HUES48 (cell line): ENCODE measurements at regions not wholly inside any gene's neighbourhood (a gene's known extent, or its start where the extent isn't known, plus 50 kb on each side); places are given as distances from the start of the nearest gene placed in this dataset.

Experiments
- H3K27ac ChIP-seq: one replicate; pipeline ENCODE4 v1.7.0; 2013; ENCODE audit warnings: low read depth, low read length, inconsistent platforms
- H3K27me3 ChIP-seq: 2 replicates; pipeline ENCODE4 v1.6.1; 2013; ENCODE audit warnings: mild to moderate bottlenecking, low read length; ENCODE audit not compliant: control insufficient read depth, insufficient read depth
- H3K36me3 ChIP-seq: 2 replicates; pipeline ENCODE4 v1.6.1; 2013; ENCODE audit warnings: low read length; ENCODE audit not compliant: control insufficient read depth, insufficient read depth
- H3K4me1 ChIP-seq: 2 replicates; pipeline ENCODE4 v1.6.1; 2013; ENCODE audit warnings: mild to moderate bottlenecking, low read length; ENCODE audit not compliant: control insufficient read depth, insufficient read depth
- H3K4me3 ChIP-seq: 2 replicates; pipeline ENCODE4 v1.5.1; 2013; ENCODE audit warnings: mild to moderate bottlenecking, low read depth, low read length
- H3K9ac ChIP-seq: 2 replicates; pipeline ENCODE4 v1.6.1; 2013; ENCODE audit warnings: mild to moderate bottlenecking, low read depth, low read length, moderate library complexity
- H3K9me3 ChIP-seq: 2 replicates; pipeline ENCODE4 v1.6.1; 2013; ENCODE audit warnings: low read length; ENCODE audit not compliant: control insufficient read depth, insufficient read depth

DNA sequence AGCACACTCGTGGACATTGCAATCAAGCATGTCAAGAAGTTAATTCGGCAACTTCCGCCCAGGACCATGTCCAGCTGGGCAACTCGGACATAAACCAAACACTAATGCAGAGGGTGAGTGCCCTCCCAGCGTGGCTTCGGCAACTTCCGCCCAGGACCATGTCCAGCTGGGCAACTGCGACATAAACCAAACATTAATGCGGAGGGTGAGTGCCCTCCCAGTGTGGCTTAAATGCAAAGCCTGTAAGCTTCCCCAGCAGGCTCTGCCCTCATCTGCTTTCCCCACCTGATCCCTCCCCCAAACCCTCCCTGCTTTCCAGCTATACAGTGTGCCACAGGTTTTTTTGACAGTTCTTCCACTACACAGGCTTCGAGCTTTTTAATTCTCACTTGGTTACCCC, 143.4 kb downstream of the PXDC1 start:
- H3K36me3 ChIP-seq, result no peaks in the 10 kb centered on the region
- H3K9ac ChIP-seq, result no peak overlapping the region
- H3K27ac ChIP-seq, result no peak overlapping the region
- no peaks in the 10 kb centered on the region for H3K4me1 ChIP-seq
- H3K9me3 ChIP-seq, result no peaks in the 10 kb centered on the region
- H3K4me3 ChIP-seq, result no peak overlapping the region
- no peaks in the 10 kb centered on the region for H3K27me3 ChIP-seq

DNA sequence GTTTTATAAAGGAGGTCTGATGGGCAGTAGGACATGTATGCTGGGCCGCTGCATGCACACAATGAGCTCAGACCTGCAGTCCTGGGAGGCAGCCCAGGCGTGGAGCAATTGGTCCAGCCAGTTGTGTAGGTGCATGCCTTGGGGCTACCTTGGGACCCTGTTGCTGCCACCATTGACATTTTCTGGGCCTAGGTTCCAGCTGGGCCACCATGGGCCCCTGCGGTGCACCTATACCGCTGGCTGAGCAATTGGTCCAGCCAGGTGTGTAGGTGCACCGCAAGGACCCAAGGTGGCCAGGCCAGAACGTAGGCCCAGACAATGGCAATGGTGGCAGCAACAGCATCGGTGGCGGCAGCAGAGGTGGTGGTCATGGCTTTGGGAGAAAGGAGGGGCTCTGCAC, 143.9 kb downstream of the PXDC1 start:
- no peaks in the 10 kb centered on the region for H3K4me1 ChIP-seq
- no peak overlapping the region for H3K9ac ChIP-seq
- no peak overlapping the region for H3K27ac ChIP-seq
- no peaks in the 10 kb centered on the region for H3K27me3 ChIP-seq
- no peaks in the 10 kb centered on the region for H3K36me3 ChIP-seq
- H3K4me3 ChIP-seq, result no peak overlapping the region
- H3K9me3 ChIP-seq, result no peaks in the 10 kb centered on the region

DNA sequence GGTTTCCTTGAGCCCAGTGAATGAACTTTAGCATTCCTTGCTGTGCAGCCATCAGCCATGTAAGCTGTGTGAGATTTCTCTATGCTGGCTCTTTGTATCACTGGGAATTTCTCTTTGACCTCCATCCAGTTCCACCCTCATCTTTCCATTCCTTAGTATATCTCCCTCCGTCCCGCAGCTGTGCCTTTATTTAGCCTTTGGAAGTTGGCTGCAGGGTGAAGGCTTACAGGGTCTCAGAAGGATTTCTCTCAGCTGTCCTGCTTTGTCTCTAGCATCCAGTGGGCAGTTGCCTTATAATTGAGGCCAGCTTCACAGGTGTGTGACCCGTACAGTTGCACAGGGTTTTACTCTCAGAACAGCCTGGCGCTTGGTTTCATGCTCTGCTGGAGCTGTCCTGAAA, 144.3 kb downstream of the PXDC1 start:
- Histone ChIP-seq H3K4me3 (no peak overlapping the region), H3K27me3 (no peaks in the 10 kb centered on the region), H3K9me3 (no peaks in the 10 kb centered on the region), H3K27ac (no peak overlapping the region), H3K9ac (no peak overlapping the region), H3K4me1 (no peaks in the 10 kb centered on the region), H3K36me3 (no peaks in the 10 kb centered on the region)

DNA sequence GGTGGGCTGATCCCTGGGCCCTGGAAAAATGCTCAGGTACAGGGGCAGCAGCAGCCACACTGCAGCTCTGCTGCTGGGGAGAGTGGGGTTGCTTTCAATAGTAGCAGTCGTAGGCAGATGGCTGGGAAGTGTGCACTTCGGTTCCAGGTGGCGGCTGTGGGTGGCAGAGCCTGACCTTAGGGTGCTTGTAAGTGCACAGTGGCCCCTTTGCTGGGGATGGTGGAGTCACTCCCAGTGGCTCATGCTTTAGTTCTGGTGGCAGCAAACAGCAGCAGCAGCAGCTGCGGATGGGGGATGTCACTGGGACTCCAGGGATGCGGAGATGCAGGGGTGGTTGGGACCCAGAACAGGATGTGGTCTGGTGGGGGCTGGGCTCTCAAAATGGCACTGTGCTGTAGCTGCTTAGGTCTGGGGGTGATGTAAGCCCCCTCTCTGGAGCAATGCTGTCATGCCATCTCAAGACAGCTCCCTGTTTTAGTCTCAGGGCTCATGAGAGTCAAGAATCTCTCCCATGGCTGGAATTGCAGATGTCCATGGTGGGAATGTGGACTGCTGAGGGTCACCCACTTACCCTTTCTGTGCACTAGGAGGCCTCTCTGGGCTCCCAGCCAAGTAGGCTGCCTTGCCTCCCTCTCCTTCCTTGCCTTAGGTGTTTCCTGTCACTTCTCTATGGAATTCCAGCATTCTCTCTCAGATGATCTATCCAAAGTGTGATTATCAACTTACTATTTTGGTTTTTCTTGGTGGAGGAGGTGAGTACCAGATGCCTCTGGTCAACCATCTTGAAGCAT, 146.7 kb upstream of the SLC22A23 start:
- Histone ChIP-seq H3K9me3 (no peaks in the 10 kb centered on the region), H3K27ac (no peak overlapping the region), H3K9ac (no peak overlapping the region), H3K27me3 (no peaks in the 10 kb centered on the region), H3K4me1 (no peaks in the 10 kb centered on the region), H3K4me3 (no peak overlapping the region), H3K36me3 (no peaks in the 10 kb centered on the region)

DNA sequence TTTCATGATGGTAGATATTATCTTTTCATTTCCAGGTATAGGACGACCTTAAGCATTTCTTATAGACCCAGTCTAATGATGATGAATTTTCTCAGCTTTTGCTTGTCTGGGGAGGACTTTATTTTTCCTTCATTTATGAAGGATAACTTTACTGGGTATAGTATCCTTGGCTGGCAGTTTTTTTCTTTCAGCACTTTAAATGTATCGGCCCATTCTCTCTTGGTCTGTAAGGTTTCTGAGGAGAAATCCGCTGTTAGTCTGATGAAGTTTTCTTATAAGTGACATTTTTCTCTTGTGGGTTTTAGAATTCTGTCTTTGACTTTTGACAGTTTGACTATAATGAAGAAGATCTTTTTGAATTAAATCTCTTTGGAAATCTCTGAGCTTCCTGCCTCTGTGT, 144.7 kb upstream of the SLC22A23 start:
- Histone ChIP-seq H3K9ac (no peak overlapping the region), H3K36me3 (no peaks in the 10 kb centered on the region), H3K27ac (no peak overlapping the region), H3K4me3 (no peak overlapping the region), H3K27me3 (no peaks in the 10 kb centered on the region), H3K9me3 (no peaks in the 10 kb centered on the region), H3K4me1 (no peaks in the 10 kb centered on the region)

DNA sequence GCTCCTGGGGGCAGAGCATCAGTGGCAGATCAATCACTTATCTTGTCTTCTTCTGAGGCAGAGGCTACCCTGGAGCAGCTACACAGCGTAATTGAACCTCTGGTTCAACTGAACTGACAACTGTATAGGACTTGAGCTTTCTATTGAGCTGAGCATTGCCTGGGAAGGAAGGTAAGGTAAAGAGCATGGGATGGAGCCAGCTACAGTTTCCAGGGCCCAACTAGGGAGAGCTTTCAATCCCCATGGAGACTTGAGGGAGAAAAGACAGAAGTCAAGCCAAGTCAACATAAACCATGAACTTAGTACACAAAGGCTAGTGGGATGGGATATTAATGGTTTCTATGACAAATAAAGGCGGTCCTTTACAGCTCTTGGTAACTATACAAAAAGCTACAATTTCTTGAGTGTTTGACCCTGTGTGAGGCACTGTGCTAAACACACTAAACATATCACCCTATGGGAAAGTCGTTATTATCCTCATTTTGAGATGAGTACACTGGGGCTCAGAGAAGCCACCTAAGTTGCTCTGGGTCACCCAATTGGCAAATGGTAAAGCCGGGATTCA, 140.7 kb upstream of the SLC22A23 start:
- Histone ChIP-seq H3K9ac (no peak overlapping the region), H3K4me3 (no peak overlapping the region), H3K36me3 (no peaks in the 10 kb centered on the region), H3K27me3 (no peaks in the 10 kb centered on the region), H3K27ac (no peak overlapping the region), H3K4me1 (no peaks in the 10 kb centered on the region), H3K9me3 (no peaks in the 10 kb centered on the region)

DNA sequence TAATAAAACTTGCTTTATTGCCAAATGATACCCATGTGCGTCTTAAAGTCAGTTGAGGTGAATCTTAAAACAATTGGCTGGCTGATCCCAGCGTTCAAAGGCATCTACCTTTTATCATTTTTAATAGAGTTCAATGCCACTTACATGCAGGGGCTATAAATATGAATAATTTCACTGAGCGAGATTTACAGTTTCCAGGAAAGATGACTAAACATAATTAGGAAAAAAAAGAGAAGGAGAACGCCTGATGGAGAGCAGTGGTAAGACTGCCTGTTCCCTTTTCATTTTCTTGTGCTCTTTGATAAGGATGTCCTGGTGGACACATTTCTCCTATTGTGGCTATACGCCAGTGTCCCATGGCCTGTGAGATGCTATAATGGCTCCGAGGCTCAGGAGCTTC, 139.9 kb upstream of the SLC22A23 start:
- H3K9ac ChIP-seq, result no peak overlapping the region
- no peaks in the 10 kb centered on the region for H3K9me3 ChIP-seq
- no peak overlapping the region for H3K27ac ChIP-seq
- no peak overlapping the region for H3K4me3 ChIP-seq
- H3K36me3 ChIP-seq, result no peaks in the 10 kb centered on the region
- H3K27me3 ChIP-seq, result no peaks in the 10 kb centered on the region
- no peaks in the 10 kb centered on the region for H3K4me1 ChIP-seq

DNA sequence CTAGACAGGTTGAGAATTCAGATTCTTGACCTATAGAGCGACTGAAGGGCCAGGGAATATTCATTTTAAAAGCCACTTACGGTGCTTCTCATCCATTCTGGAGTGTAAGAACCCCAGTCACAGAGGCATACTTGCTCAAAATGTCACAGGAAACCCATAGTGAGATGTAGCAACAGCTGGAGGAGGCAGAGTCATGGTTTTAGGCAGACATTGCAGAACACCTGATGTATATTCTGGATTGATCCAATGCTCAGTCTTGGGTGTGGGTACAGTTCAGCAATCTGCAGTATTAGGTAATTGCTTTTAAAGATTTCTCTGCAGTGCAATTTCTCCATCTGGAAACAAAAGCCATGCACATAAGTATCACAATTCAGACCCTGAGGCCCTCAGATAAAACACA, 137.4 kb upstream of the SLC22A23 start:
- no peaks in the 10 kb centered on the region for H3K36me3 ChIP-seq
- H3K9ac ChIP-seq, result no peak overlapping the region
- H3K27ac ChIP-seq, result no peak overlapping the region
- no peaks in the 10 kb centered on the region for H3K4me1 ChIP-seq
- H3K4me3 ChIP-seq, result no peak overlapping the region
- H3K9me3 ChIP-seq, result no peaks in the 10 kb centered on the region
- H3K27me3 ChIP-seq, result no peaks in the 10 kb centered on the region

DNA sequence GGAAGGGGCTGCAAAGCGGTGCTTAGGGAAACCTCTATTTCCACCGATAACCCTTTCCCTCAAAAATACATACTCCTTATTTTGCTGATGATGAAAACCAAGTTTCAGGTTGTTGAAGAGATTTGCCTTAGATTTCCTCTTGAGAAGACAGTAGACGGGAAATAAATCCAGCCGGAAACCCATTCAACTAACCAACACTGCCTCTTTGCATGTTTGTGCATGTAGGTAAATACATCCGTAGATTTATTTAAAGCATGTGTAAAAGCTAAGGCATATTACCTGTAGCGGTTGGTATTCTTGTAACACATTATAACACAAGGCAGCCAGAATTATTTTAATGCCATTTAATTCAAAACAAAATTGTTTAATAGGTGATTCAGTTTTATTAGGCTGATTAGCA, 136.3 kb upstream of the SLC22A23 start:
- no peaks in the 10 kb centered on the region for H3K9me3 ChIP-seq
- H3K27me3 ChIP-seq, result no peaks in the 10 kb centered on the region
- no peaks in the 10 kb centered on the region for H3K4me1 ChIP-seq
- no peak overlapping the region for H3K27ac ChIP-seq
- no peak overlapping the region for H3K9ac ChIP-seq
- H3K36me3 ChIP-seq, result no peaks in the 10 kb centered on the region
- H3K4me3 ChIP-seq, result no peak overlapping the region

DNA sequence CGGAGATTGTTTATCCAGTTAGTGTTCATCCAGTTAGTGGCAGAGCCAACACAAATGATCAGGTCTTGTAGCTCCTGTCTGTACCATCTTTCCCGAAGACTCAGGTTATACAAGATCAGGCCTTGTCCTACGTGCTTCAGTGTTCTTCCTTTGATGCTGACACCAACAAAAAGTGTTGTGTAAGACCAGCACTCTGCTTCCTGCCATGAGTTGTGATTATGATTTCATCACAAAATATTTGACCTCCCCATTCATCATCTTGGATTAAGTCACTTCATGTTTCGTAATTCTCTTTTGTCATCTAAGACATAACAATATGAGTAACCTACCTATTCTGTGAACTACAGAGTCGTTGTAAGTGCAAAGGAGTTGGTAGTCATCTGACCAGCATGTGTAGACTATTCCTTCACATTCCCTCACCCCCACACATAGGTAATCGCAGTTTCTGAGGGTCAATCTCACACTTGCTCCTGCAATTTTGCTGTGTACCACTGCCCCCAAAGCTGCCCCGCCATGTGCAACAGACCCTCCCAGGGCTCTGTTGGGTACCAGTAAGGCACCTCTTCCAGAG, 135.6 kb upstream of the SLC22A23 start:
- H3K27ac ChIP-seq, result no peak overlapping the region
- no peaks in the 10 kb centered on the region for H3K36me3 ChIP-seq
- H3K27me3 ChIP-seq, result no peaks in the 10 kb centered on the region
- H3K9me3 ChIP-seq, result no peaks in the 10 kb centered on the region
- no peak overlapping the region for H3K9ac ChIP-seq
- no peak overlapping the region for H3K4me3 ChIP-seq
- no peaks in the 10 kb centered on the region for H3K4me1 ChIP-seq

DNA sequence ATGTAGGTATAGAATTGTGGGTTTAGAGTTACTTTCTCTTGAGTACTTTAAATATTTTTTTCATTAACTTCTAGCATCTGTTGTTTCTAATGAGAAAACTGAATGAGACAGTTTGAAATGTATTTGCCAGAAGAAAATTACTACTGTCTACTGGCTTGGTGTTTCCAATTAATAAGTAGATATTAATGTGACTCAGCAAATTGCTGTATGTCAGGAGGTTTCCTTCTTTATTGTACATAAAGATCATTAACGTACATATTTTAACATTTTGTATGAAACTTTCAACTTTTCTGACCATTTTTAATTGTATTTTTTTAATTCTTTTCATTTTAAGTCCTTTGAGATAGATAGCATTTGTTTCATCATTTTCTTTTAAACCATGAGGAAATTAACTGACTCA, 135.1 kb upstream of the SLC22A23 start:
- no peak overlapping the region for H3K9ac ChIP-seq
- H3K27ac ChIP-seq, result no peak overlapping the region
- no peaks in the 10 kb centered on the region for H3K27me3 ChIP-seq
- no peaks in the 10 kb centered on the region for H3K36me3 ChIP-seq
- H3K9me3 ChIP-seq, result no peaks in the 10 kb centered on the region
- no peaks in the 10 kb centered on the region for H3K4me1 ChIP-seq
- H3K4me3 ChIP-seq, result no peak overlapping the region
